ENCODE measurements at regions not wholly inside any gene's neighbourhood (a gene's known extent, or its start where the extent isn't known, plus 50 kb on each side); places are given as distances from the start of the nearest gene placed in this dataset.
"Not testable (repeated sequence)": the region's sequence is repeated elsewhere in the genome, so short reads cannot be mapped to it uniquely, and the experiment has no call there.

- DNase-seq (ENCODE audit: low spot score): no peak
Observed at GRCh38 chr16:17002565-17002964, 468.2 kb downstream of the XYLT1 start.

GRCh38 chr16:17005963-17006362 lies 464.8 kb downstream of the XYLT1 start:
- not testable (repeated sequence) for DNase-seq (ENCODE audit: low spot score)

DNA sequence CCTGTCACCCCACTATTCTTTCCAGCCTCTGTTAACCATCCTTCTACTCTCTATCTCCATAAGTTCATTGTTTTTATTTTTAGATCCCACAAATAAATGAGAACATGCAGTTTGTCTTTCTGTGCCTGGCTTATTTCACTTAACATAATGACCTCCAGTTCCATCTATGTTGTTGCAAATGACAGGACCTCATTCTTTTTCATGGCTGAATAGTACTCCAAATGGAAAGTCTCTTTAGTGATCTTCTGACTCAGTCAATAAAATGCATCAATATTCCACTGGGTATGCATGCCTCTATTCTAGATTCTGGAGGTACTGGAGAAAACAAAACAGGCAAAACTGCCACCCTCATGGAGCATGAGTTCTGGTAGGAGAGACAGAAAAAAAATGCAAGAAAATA lies 459.0 kb downstream of the XYLT1 start:
- no peak for DNase-seq (ENCODE audit: low spot score)

DNA sequence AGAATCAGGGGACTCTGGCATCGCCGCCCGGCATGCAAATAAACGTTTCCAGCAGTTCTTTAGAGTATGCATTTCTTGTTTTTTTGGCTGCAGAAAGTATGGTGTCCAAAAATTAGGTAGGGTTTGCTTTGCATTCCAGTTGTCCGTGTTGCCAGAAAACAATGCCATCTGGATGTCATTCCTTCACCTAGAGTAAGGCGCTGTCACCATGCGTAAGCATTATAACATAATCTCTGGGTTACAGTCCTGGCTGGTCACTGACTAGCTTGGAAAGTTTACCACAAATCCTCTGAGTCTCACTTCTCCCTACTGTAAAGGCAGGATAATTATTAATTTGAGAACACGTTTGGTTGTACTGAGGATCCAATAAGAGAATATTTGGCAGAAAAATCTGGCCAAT lies 457.7 kb downstream of the XYLT1 start:
- no peak for DNase-seq (ENCODE audit: low spot score)

DNA sequence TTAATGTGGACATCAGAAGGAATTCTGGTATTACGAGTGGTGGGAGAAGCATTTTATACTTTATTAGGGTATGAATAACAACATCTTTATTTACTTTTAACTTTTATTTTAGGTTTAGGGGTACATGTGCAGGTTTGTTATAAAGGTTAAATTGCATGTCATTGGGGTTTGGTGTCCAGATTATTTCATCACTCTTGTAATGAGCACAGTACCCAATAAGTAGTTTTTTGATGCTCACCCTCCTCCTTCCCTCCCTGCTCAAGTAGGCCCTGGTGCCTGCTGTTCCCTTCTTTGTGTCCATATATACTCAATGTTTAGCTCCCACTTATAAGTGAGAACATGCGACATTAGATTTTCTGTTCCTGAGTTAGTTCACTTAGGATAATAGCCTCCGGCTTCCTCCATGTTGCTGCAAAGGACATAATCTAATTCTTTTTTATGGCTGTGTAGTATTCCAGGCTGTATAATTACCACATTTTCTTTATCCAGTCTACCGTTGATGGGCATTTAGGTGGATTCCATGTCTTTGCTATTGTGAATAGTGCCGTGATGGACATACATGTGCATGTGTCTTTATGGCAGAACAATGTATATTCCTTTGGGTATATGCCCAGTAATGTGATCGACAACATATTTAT lies 456.2 kb downstream of the XYLT1 start:
- no peak for DNase-seq (ENCODE audit: low spot score)

DNA sequence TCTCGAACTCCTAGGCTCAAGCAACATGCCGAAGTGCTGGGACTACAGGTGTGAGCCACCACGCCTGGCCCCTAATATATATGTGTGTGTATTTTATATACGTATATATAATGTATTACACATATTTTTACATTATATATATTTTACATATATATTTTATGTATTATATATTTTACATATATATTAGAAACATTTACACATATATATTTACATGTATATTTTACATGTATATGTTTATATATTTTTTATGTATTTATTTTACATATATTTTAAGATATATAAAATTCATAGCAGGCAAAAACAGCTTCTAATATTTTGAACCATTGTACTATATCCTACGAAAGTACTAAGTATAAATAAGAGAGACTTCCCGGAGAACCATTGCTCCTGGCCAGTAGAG lies 455.1 kb downstream of the XYLT1 start:
- no peak for DNase-seq (ENCODE audit: low spot score)

GRCh38 chr16:17017442-17017841 lies 453.3 kb downstream of the XYLT1 start:
- DNase-seq (ENCODE audit: low spot score): no peak

- no peak for DNase-seq (ENCODE audit: low spot score)
Observed at GRCh38 chr16:17018585-17018939, 452.2 kb downstream of the XYLT1 start.

- no peak for DNase-seq (ENCODE audit: low spot score)
Observed at GRCh38 chr16:17019366-17019765, 451.4 kb downstream of the XYLT1 start.

DNA sequence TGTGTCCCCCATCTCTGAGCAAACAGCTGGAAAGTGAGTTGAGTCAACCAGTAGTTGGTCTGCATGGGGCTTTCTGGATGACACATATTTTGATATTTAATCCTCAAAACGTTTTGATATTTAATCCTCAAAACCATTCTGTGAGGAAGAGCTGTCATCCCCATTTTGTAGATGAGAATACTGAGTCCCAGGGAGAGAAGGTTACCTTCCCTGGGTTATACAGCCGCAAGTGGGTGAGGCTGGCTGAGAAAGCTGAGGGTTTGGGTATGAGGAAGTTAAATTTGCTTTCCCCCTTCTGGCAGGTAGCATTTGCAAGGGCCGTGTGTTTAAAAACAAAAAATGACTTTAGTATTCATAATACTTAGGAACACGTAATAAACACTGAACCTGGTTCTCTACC lies 447.2 kb downstream of the XYLT1 start:
- DNase-seq (ENCODE audit: low spot score): no peak

- DNase-seq (ENCODE audit: low spot score): no peak
Observed at GRCh38 chr16:17024514-17024913, 446.2 kb downstream of the XYLT1 start.

GRCh38 chr16:17026600-17027242 lies 444.0 kb downstream of the XYLT1 start:
- DNase-seq (ENCODE audit: low spot score): no peak

DNA sequence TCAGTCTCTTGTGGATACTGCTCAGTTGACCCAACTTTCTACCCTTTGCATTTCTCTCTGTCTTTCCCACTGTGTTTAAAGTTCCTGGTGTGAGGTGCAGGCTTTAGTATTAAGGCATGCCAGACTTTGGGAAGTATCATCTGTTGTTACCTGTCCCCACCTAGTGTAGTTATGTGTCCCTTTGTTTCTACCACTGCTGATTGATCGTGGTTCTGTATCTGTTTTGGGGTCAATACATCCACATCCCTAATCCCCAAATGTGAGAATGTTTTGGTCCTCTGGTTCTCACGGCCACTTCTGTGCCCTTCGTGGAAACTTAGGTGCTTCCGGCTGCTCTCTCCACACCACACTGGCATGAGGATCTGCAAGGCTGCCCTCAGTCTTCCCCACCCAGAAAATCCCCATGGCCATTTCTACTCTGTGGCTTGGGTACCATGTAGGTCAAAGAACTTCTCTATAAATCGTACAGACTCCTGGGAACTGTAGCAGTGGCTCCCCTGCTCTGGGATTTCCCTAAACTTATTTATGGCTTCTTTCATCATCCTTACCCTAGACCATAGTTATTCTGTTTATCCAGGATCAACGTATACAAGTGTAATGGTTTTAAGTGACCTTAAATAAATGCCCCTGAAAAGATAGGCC lies 443.2 kb downstream of the XYLT1 start:
- no peak for DNase-seq (ENCODE audit: low spot score)

GRCh38 chr16:17029602-17030350 lies 441.0 kb downstream of the XYLT1 start:
- no peak for DNase-seq (ENCODE audit: low spot score)

DNA sequence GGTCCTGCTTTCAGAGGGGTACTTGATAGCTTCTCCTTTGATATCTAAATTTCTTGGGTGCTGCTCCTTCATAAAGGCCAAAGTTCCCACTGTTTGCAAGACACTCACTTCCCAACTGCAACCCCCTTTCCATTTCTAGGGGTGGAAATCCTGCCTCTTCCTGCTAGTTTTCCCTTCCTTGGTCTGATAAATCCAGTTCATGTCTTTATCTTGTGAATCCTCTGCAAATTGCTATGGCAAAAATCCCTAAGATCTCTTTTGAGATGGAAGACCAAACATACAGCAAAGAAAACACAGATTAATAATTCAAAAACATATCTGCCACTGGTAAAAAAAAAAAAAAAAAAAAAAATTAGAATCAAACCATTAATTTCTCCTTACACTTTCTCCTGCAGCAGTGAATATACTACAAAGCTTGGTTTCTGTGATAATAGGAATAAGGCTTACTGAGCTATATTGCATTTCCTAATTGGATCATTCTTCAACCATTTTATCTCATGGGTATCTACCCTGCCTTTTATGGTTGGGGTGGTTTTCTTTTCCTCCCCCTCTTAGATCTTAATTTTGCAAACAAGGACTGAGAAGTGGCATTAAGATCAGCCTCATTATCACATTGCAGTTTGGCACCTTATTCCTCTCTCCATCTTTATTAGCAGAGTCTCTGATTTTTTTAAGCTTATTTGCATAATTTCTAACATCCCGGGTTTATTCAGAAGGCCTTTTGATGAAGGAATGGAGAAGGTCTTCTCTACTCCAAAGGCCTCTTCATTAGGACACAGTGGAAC lies 439.1 kb downstream of the XYLT1 start:
- no peak for DNase-seq (ENCODE audit: low spot score)

GRCh38 chr16:17032332-17032731 lies 438.4 kb downstream of the XYLT1 start:
- no peak for DNase-seq (ENCODE audit: low spot score)

GRCh38 chr16:17034477-17035252 lies 436.1 kb downstream of the XYLT1 start:
- no peak for DNase-seq (ENCODE audit: low spot score)

DNA sequence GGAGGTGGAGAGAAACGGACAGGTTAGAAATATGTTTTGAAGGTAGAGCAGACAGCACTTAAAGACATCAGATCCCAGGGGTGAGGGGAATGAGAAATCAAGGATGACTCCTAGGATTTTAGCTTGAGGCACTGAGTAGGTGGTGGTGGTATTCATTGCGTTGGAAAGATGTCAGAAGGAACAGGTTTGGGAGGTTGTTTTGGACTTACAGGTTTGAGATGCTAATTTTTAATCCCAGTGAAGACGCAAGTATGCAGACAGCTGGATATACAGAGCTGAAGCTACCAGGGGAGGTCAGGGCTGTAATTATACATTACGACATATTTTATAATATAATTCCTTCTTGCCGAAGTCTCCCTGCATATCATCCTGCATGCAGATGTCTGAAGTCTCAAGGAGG lies 433.3 kb downstream of the XYLT1 start:
- no peak for DNase-seq (ENCODE audit: low spot score)

- no peak for DNase-seq (ENCODE audit: low spot score)
Observed at GRCh38 chr16:17038415-17038814, 432.3 kb downstream of the XYLT1 start.

DNA sequence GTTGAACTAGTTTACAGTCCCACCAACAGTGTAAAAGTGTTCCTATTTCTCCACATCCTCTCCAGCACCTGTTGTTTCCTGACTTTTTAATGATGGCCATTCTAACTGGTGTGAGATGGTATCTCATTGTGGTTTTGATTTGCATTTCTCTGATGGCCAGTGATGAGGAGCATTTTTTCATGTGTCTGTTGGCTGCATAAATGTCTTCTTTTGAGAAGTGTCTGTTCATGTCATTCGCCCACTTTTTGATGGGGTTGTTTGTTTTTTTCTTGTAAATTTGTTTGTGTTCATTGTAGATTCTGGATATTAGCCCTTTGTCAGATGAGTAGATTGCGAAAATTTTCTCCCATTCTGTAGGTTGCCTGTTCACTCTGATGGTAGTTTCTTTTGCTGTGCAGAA lies 421.7 kb downstream of the XYLT1 start:
- not testable (repeated sequence) for DNase-seq (ENCODE audit: low spot score)

- no peak for DNase-seq (ENCODE audit: low spot score)
Observed at GRCh38 chr16:17050468-17050867, 420.3 kb downstream of the XYLT1 start.

All from AG20443 (cell line).